Astrocyte (in vitro differentiated cells and primary cell): ENCODE measurements at regions not wholly inside any gene's neighbourhood (a gene's known extent, or its start where the extent isn't known, plus 50 kb on each side); places are given as distances from the start of the nearest gene placed in this dataset.
"Not testable (repeated sequence)": the region's sequence is repeated elsewhere in the genome, so short reads cannot be mapped to it uniquely, and the experiment has no call there.

Source experiments
- DNase-seq: peaks from one replicate; pipeline ENCODE4 v3.0.0-alpha.2; 2010; ENCODE audit warnings: low read depth
- FAIRE-seq: peaks from 2 replicates; lab custom pipeline; 2011; peaks lifted over from hg19 to GRCh38; lab: Jason Lieb, UNC
- H2AFZ ChIP-seq: 2 replicates; pipeline ENCODE4 v1.6.0; 2012; ENCODE audit warnings: low read depth, low read length, inconsistent platforms
- H3K27ac ChIP-seq: 2 replicates; pipeline ENCODE4 v1.5.1; 2011; ENCODE audit warnings: low read depth, low read length, inconsistent platforms
- H3K27me3 ChIP-seq: 2 replicates; pipeline ENCODE4 v1.6.0; 2011; ENCODE audit warnings: low read length, inconsistent platforms; ENCODE audit not compliant: insufficient read depth
- H3K36me3 ChIP-seq: 2 replicates; pipeline ENCODE4 v1.5.1; 2011; ENCODE audit warnings: low read length, inconsistent platforms; ENCODE audit not compliant: insufficient read depth
- H3K4me1 ChIP-seq: 2 replicates; pipeline ENCODE4 v1.5.1; 2011; ENCODE audit warnings: low read length, inconsistent platforms; ENCODE audit not compliant: insufficient read depth
- H3K4me2 ChIP-seq: 2 replicates; pipeline ENCODE4 v1.6.0; 2012; ENCODE audit warnings: low read length, inconsistent platforms
- H3K4me3 ChIP-seq: 2 replicates; pipeline ENCODE4 v1.5.1; 2011; ENCODE audit warnings: low read depth, mild to moderate bottlenecking, low read length, inconsistent platforms; ENCODE audit not compliant: insufficient read depth
- H3K79me2 ChIP-seq: 2 replicates; pipeline ENCODE4 v1.6.0; 2012; ENCODE audit warnings: mild to moderate bottlenecking, low read length, inconsistent platforms; ENCODE audit not compliant: insufficient read depth
- H3K9ac ChIP-seq: 2 replicates; pipeline ENCODE4 v1.6.0; 2012; ENCODE audit warnings: mild to moderate bottlenecking, low read length, inconsistent platforms
- H3K9me3 ChIP-seq: 2 replicates; pipeline ENCODE4 v1.5.1; 2012; ENCODE audit warnings: low read depth, mild to moderate bottlenecking, low read length, inconsistent platforms; ENCODE audit not compliant: insufficient read depth
- H4K20me1 ChIP-seq: 2 replicates; pipeline ENCODE4 v1.6.0; 2012; ENCODE audit warnings: low read length, inconsistent platforms; ENCODE audit not compliant: insufficient read depth
- H3K27ac Mint-ChIP-seq: one replicate; pipeline ENCODE4 v1.8.0; 2021; ENCODE audit warnings: mild to moderate bottlenecking, mixed read lengths; ENCODE audit not compliant: unreplicated experiment
- H3K27me3 Mint-ChIP-seq: one replicate; pipeline ENCODE4 v1.8.0; 2021; ENCODE audit warnings: low read depth, mixed read lengths; ENCODE audit not compliant: unreplicated experiment
- H3K36me3 Mint-ChIP-seq: one replicate; pipeline ENCODE4 v1.8.0; 2021; ENCODE audit warnings: low read depth, mixed read lengths; ENCODE audit not compliant: unreplicated experiment
- H3K4me1 Mint-ChIP-seq: one replicate; pipeline ENCODE4 v1.8.0; 2021; ENCODE audit warnings: low read depth, mixed read lengths; ENCODE audit not compliant: unreplicated experiment
- H3K4me3 Mint-ChIP-seq: one replicate; pipeline ENCODE4 v1.8.0; 2021; ENCODE audit warnings: mild to moderate bottlenecking, moderate library complexity, mixed read lengths; ENCODE audit not compliant: unreplicated experiment
- H3K9me3 Mint-ChIP-seq: one replicate; pipeline ENCODE4 v1.8.0; 2021; ENCODE audit warnings: mild to moderate bottlenecking, mixed read lengths; ENCODE audit not compliant: unreplicated experiment
- CTCF ChIP-seq: IDR thresholded peaks from 2 replicates; pipeline ENCODE4 v1.5.1; 2011; ENCODE audit warnings: low read depth, mild to moderate bottlenecking, inconsistent platforms, low read length, moderate library complexity; ENCODE audit not compliant: insufficient read depth
- EZH2 ChIP-seq: IDR thresholded peaks from 2 replicates; pipeline ENCODE4 v1.6.1; 2012; ENCODE audit warnings: mild to moderate bottlenecking, low read length, inconsistent platforms; ENCODE audit not compliant: insufficient read depth

GRCh38 chr6:6744551-6744950 lies 156.0 kb downstream of the LY86 start:
- H3K36me3 Mint-ChIP-seq: peaks cover 1% of the 10 kb centered on the region
- H3K9me3 Mint-ChIP-seq: no peaks in the 10 kb centered on the region
- peaks cover 1% of the 10 kb centered on the region for H3K27me3 Mint-ChIP-seq
- no peaks in the 10 kb centered on the region for H3K36me3 ChIP-seq
- H4K20me1 ChIP-seq: no peaks in the 10 kb centered on the region
- no peak overlapping the region for H2AFZ ChIP-seq
- no peak overlapping the region for H3K4me2 ChIP-seq
- H3K79me2 ChIP-seq: no peaks in the 10 kb centered on the region
- H3K27ac Mint-ChIP-seq: no peak overlapping the region
- peaks cover under 1% of the 10 kb centered on the region for H3K4me1 ChIP-seq
- H3K27me3 ChIP-seq: peaks cover 4% of the 10 kb centered on the region
- H3K9ac ChIP-seq: no peak overlapping the region
- H3K9me3 ChIP-seq: no peaks in the 10 kb centered on the region
- peaks cover 26% of the 10 kb centered on the region for H3K4me1 Mint-ChIP-seq
- no peak overlapping the region for H3K4me3 Mint-ChIP-seq
- H3K4me3 ChIP-seq: no peak overlapping the region
- no peak overlapping the region for H3K27ac ChIP-seq
- FAIRE-seq (no peak), DNase-seq (no peak)
- TF ChIP-seq EZH2: no peak
- no peak for TF ChIP-seq CTCF

- not testable (repeated sequence) for H3K27me3 ChIP-seq, H3K9ac ChIP-seq, H3K27me3 Mint-ChIP-seq, H3K9me3 Mint-ChIP-seq, H3K36me3 ChIP-seq, H3K4me3 Mint-ChIP-seq, H4K20me1 ChIP-seq, H3K36me3 Mint-ChIP-seq, H3K79me2 ChIP-seq, H3K27ac ChIP-seq, DNase-seq, FAIRE-seq, H3K4me3 ChIP-seq, H3K27ac Mint-ChIP-seq, H3K4me1 ChIP-seq, H3K9me3 ChIP-seq, H2AFZ ChIP-seq, H3K4me2 ChIP-seq
- peaks cover 34% of the 10 kb centered on the region for H3K4me1 Mint-ChIP-seq
Observed at GRCh38 chr6:6745637-6746332, 157.3 kb downstream of the LY86 start.

- Histone ChIP-seq H3K9ac (no peak overlapping the region), H3K4me3 (no peak overlapping the region), H3K9me3 (no peaks in the 10 kb centered on the region), H3K4me1 (peaks cover 7% of the 10 kb centered on the region), H4K20me1 (no peaks in the 10 kb centered on the region), H3K27me3 (peaks cover 4% of the 10 kb centered on the region), H3K36me3 (no peaks in the 10 kb centered on the region), H3K4me2 (no peak overlapping the region), H3K27ac (no peak overlapping the region), H3K79me2 (no peaks in the 10 kb centered on the region), H2AFZ (no peak overlapping the region)
- DNase-seq: peak; percentile 12
- Mint-ChIP-seq H3K36me3 (peaks cover 1% of the 10 kb centered on the region), H3K27ac (no peak overlapping the region), H3K27me3 (peaks cover 1% of the 10 kb centered on the region), H3K9me3 (no peaks in the 10 kb centered on the region), H3K4me1 (peaks cover 36% of the 10 kb centered on the region), H3K4me3 (no peak overlapping the region)
- no peak for FAIRE-seq
- no peak for TF ChIP-seq EZH2
- TF ChIP-seq CTCF: no peak
Observed at GRCh38 chr6:6746333-6746969, 157.9 kb downstream of the LY86 start.
